Neural cell (in vitro differentiated cells): ENCODE measurements at regions not wholly inside any gene's neighbourhood (a gene's known extent, or its start where the extent isn't known, plus 50 kb on each side); places are given as distances from the start of the nearest gene placed in this dataset.
A peak's percentile ranks its signal among the peaks of the same experiment; 100 is the strongest.

Experiments used
- H2AFZ ChIP-seq: fragments of 200-600, 300-800 bp; sonication (generic), shearing (Covaris generic); 2 replicates; pipeline ENCODE4 v1.6.0; 2014; ENCODE audit warnings: low read depth, mild to moderate bottlenecking, antibody characterized with exemption, low read length, moderate library complexity
- H3F3A ChIP-seq: fragments of 200-600 bp; shearing (Covaris generic); 2 replicates; pipeline ENCODE4 v1.6.1; 2016; ENCODE audit warnings: mild to moderate bottlenecking, moderate library complexity, mixed read lengths, antibody characterized with exemption, low read length; ENCODE audit not compliant: insufficient read depth, poor library complexity, severe bottlenecking
- H3K27ac ChIP-seq: fragments of 200-600, 300-800 bp; sonication (generic), shearing (Covaris generic); 2 replicates; pipeline ENCODE4 v1.5.1; 2014; ENCODE audit warnings: mild to moderate bottlenecking, low read length, moderate library complexity
- H3K27me3 ChIP-seq: fragments of 300-800, 200-600 bp; sonication (generic), shearing (Covaris generic); 2 replicates; pipeline ENCODE4 v1.6.0; 2014; ENCODE audit warnings: mild to moderate bottlenecking, low read depth, low read length, moderate library complexity; ENCODE audit not compliant: insufficient read depth
- H3K36me3 ChIP-seq: fragments of 300-800, 200-600 bp; sonication (generic), shearing (Covaris generic); 2 replicates; pipeline ENCODE4 v1.5.1; 2014; ENCODE audit warnings: mild to moderate bottlenecking, antibody characterized with exemption, low read length, moderate library complexity; ENCODE audit not compliant: insufficient read depth
- H3K4me2 ChIP-seq: fragments of 300-800, 200-600 bp; sonication (generic), shearing (Covaris generic); 2 replicates; pipeline ENCODE4 v1.6.0; 2014; ENCODE audit warnings: mild to moderate bottlenecking, low read length
- H3K4me3 ChIP-seq: fragments of 300-800, 200-600 bp; sonication (generic), shearing (Covaris generic); 2 replicates; pipeline ENCODE4 v1.5.1; 2014; ENCODE audit warnings: mild to moderate bottlenecking, low read length, moderate library complexity
- H3K79me2 ChIP-seq: fragments of 200-600 bp; shearing (Covaris generic); replicated peaks from 2 replicates; pipeline ENCODE4 v1.6.0; 2014; ENCODE audit warnings: mild to moderate bottlenecking, low read length, moderate library complexity; ENCODE audit not compliant: insufficient read depth
- H3K9ac ChIP-seq: fragments of 300-800, 200-600 bp; sonication (generic), shearing (Covaris generic); 2 replicates; pipeline ENCODE4 v1.6.1; 2016; ENCODE audit warnings: mild to moderate bottlenecking, low read length, mixed read lengths
- H3K9me2 ChIP-seq: fragments of 200-600 bp; shearing (Covaris generic); 2 replicates; pipeline ENCODE4 v1.6.1; 2016; ENCODE audit warnings: mild to moderate bottlenecking, low read length, mixed read lengths; ENCODE audit not compliant: insufficient read depth
- H3K9me3 ChIP-seq: fragments of 200-600, 300-800 bp; sonication (generic), shearing (Covaris generic); 2 replicates; pipeline ENCODE4 v1.6.1; 2016; ENCODE audit warnings: mild to moderate bottlenecking, mixed run types, low read length, moderate library complexity, mixed read lengths
- H4K20me1 ChIP-seq: fragments of 200-600 bp; shearing (Covaris generic); 2 replicates; pipeline ENCODE4 v1.6.1; 2016; ENCODE audit warnings: mild to moderate bottlenecking, mixed run types; ENCODE audit not compliant: insufficient read depth
- EP300 ChIP-seq: fragments of 450-650 bp; conservative IDR thresholded peaks from 2 replicates; pipeline ENCODE4 v1.6.1; 2014; ENCODE audit warnings: antibody characterized with exemption, mild to moderate bottlenecking, moderate library complexity; ENCODE audit not compliant: poor library complexity, severe bottlenecking
- EZH2 ChIP-seq: fragments of 200-600, 300-800 bp; shearing (Covaris generic), sonication (generic); IDR thresholded peaks from 2 replicates; pipeline ENCODE4 v1.6.1; 2014; ENCODE audit warnings: antibody characterized with exemption, low read length, borderline replicate concordance, mild to moderate bottlenecking; ENCODE audit not compliant: insufficient read depth, poor library complexity, severe bottlenecking
- MXI1 ChIP-seq: fragments of 450-650 bp; conservative IDR thresholded peaks from 2 replicates; pipeline ENCODE4 v1.6.1; 2014; ENCODE audit warnings: antibody characterized with exemption, mild to moderate bottlenecking; ENCODE audit not compliant: poor library complexity, severe bottlenecking
- POLR2AphosphoS5 ChIP-seq: IDR thresholded peaks from 2 replicates; pipeline ENCODE4 v1.6.1; 2012
- RAD21 ChIP-seq: fragments of 450-650 bp; conservative IDR thresholded peaks from 2 replicates; pipeline ENCODE4 v1.6.1; 2014; ENCODE audit warnings: antibody characterized with exemption, mild to moderate bottlenecking, moderate library complexity
- REST ChIP-seq: IDR thresholded peaks from 2 replicates; pipeline ENCODE4 v1.6.1; 2012; ENCODE audit warnings: borderline replicate concordance
- SMC3 ChIP-seq: fragments of 450-650 bp; conservative IDR thresholded peaks from 2 replicates; pipeline ENCODE4 v1.6.1; 2014; ENCODE audit warnings: antibody characterized with exemption, mild to moderate bottlenecking, moderate library complexity; ENCODE audit not compliant: poor library complexity
- TAF1 ChIP-seq: IDR thresholded peaks from 2 replicates; pipeline ENCODE4 v1.6.1; 2012; ENCODE audit warnings: low read depth
- TF ChIP-seq, protein P1 (sequence below): fragments of 450-650 bp; IDR thresholded peaks from 2 replicates; pipeline ENCODE4 v1.5.1; 2014; ENCODE audit warnings: antibody characterized with exemption, mild to moderate bottlenecking, moderate library complexity; ENCODE audit not compliant: poor library complexity, severe bottlenecking

DNA sequence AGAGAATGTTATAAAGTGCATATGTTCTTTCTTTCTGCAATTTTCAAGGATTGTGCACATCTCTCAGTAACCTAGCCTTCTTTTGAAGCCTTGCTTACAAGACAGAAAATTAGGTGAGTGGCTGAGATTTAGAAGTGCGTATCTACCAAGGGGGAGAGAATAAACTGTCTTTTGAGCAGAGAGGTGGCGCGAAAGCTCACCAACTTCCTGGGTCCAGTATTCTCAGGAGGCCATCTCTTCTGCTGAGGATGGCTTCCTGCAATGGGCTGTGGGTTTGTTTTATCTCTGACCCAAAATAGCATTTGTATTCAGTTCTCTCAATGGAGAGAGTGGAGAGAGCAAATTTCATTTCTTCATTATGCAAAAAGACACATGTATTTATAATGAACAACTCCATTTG, 75.4 kb upstream of the RPS23 start:
- TF ChIP-seq MXI1 (no peak), POLR2AphosphoS5 (no peak), TAF1 (no peak), EP300 (no peak), SMC3 (no peak), EZH2 (no peak), REST (no peak), RAD21 (no peak)
- TF ChIP-seq, protein P1, sequence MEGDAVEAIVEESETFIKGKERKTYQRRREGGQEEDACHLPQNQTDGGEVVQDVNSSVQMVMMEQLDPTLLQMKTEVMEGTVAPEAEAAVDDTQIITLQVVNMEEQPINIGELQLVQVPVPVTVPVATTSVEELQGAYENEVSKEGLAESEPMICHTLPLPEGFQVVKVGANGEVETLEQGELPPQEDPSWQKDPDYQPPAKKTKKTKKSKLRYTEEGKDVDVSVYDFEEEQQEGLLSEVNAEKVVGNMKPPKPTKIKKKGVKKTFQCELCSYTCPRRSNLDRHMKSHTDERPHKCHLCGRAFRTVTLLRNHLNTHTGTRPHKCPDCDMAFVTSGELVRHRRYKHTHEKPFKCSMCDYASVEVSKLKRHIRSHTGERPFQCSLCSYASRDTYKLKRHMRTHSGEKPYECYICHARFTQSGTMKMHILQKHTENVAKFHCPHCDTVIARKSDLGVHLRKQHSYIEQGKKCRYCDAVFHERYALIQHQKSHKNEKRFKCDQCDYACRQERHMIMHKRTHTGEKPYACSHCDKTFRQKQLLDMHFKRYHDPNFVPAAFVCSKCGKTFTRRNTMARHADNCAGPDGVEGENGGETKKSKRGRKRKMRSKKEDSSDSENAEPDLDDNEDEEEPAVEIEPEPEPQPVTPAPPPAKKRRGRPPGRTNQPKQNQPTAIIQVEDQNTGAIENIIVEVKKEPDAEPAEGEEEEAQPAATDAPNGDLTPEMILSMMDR: no peak
- peaks cover 14% of the 10 kb centered on the region for H3K79me2 ChIP-seq
- no peaks in the 10 kb centered on the region for H3K27me3 ChIP-seq
- H3K27ac ChIP-seq: no peak overlapping the region
- no peaks in the 10 kb centered on the region for H3K36me3 ChIP-seq
- H3K9ac ChIP-seq: no peak overlapping the region
- H3K4me2 ChIP-seq: no peak overlapping the region
- no peaks in the 10 kb centered on the region for H3K9me2 ChIP-seq
- H3K4me3 ChIP-seq: no peak overlapping the region
- no peaks in the 10 kb centered on the region for H4K20me1 ChIP-seq
- H2AFZ ChIP-seq: no peak overlapping the region
- no peaks in the 10 kb centered on the region for H3F3A ChIP-seq
- H3K9me3 ChIP-seq: no peaks in the 10 kb centered on the region

DNA sequence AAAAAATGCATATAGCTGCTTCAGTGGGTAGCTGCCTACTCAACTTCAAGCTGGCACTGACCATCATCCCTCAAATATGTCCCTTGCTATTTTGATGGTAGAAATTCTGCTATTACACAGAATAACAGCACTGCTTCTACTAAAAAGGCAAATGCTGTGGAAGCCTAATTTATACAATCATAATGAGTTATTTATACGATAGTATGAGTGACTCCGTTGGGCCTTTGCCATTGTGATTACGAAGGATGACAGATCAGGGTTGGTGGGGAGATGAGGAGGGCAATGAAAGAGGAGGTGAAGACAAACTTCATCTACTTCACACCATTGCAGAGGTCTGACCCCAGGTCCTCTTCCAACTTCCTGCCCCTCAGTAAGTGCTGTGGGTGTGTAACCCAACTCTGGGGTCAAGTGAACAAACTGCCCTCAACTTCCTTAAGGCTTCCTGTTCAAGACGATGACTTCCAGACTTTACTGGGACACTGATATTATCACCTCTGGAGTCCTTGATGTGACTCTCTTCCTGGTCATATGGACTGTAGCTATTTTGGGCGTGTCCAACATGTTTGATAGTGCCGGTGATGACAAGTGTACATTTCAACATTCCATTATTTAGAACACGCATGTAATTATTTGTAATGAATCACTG, 74.1 kb upstream of the RPS23 start:
- TF ChIP-seq, protein P1: peak; percentile 9
- TF ChIP-seq SMC3 (peak; percentile 66), EZH2 (no peak)
- Histone ChIP-seq H3K9ac (no peak overlapping the region), H4K20me1 (no peaks in the 10 kb centered on the region), H3K27me3 (no peaks in the 10 kb centered on the region), H3K4me2 (no peak overlapping the region), H3K9me3 (no peaks in the 10 kb centered on the region), H3F3A (no peaks in the 10 kb centered on the region), H3K36me3 (no peaks in the 10 kb centered on the region), H3K27ac (no peak overlapping the region), H3K4me3 (no peak overlapping the region), H3K79me2 (peaks cover 14% of the 10 kb centered on the region), H3K9me2 (no peaks in the 10 kb centered on the region), H2AFZ (no peak overlapping the region)
